HEK293 (cell line): ENCODE measurements at regions not wholly inside any gene's neighbourhood (a gene's known extent, or its start where the extent isn't known, plus 50 kb on each side); places are given as distances from the start of the nearest gene placed in this dataset.

Experiments used
- CTCF ChIP-seq: fragments of 450-650 bp; formaldehyde crosslinking; IDR thresholded peaks from 2 replicates; pipeline ENCODE4 v1.5.1; 2016; ENCODE audit warnings: missing biosample characterization, missing genetic modification characterization
- ZNF121 ChIP-seq: fragments of 450-650 bp; formaldehyde crosslinking; IDR thresholded peaks from 2 replicates; pipeline ENCODE4 v1.5.1; 2016; ENCODE audit warnings: missing biosample characterization, missing genetic modification characterization

GRCh38 chr1:80894921-80895320 is 905.8 kb upstream of the ADGRL2 start:
- TF ChIP-seq ZNF121 (tag by site-specific recombination) (no peak), CTCF (tag by site-specific recombination) (no peak)
